Stimulated activated CD8-positive, alpha-beta memory T cell treated with anti-CD3 and anti-CD28 coated beads, Interleukin-15, amount 100 ng/mL, for 48 hours (primary cell): ENCODE measurements at regions not wholly inside any gene's neighbourhood (a gene's known extent, or its start where the extent isn't known, plus 50 kb on each side); places are given as distances from the start of the nearest gene placed in this dataset.

Experiments
- DNase-seq, 2 donors: peaks; one replicate each; pipeline ENCODE4 v3.0.0-alpha.2; 2020; ENCODE audit warnings: low read depth in 2 of 2

- no peak for DNase-seq
Measured at GRCh38 chr13:71087006-71087405, 780.0 kb downstream of the DACH1 start.

GRCh38 chr13:71082631-71083030, 784.4 kb downstream of the DACH1 start:
- no peak for DNase-seq

- DNase-seq: no peak
Measured at GRCh38 chr13:71079638-71080037, 787.4 kb downstream of the DACH1 start.

- no peak for DNase-seq
Measured at GRCh38 chr13:71068041-71068440, 799.0 kb downstream of the DACH1 start.

- no peak for DNase-seq
Measured at GRCh38 chr13:71067165-71067815, 799.7 kb downstream of the DACH1 start.

- no peak for DNase-seq
Measured at GRCh38 chr13:71056581-71056980, 810.4 kb downstream of the DACH1 start.

- DNase-seq: no peak
Measured at GRCh38 chr13:71055644-71056043, 811.4 kb downstream of the DACH1 start.

GRCh38 chr13:71055047-71055446, 812.0 kb downstream of the DACH1 start:
- no peak for DNase-seq

- DNase-seq: no peak
Measured at GRCh38 chr13:71054358-71054757, 812.6 kb downstream of the DACH1 start.

GRCh38 chr13:71051573-71051972, 815.4 kb downstream of the DACH1 start:
- DNase-seq: no peak

GRCh38 chr13:71046360-71047079, 820.5 kb downstream of the DACH1 start:
- no peak for DNase-seq

GRCh38 chr13:71045101-71045500, 821.9 kb downstream of the DACH1 start:
- no peak for DNase-seq

GRCh38 chr13:71039440-71039839, 827.6 kb downstream of the DACH1 start:
- no peak for DNase-seq

GRCh38 chr13:71034018-71034417, 833.0 kb downstream of the DACH1 start:
- no peak for DNase-seq

- DNase-seq: no peak
Measured at GRCh38 chr13:71033026-71033425, 834.0 kb downstream of the DACH1 start.

- no peak for DNase-seq
Measured at GRCh38 chr13:71030784-71031183, 836.2 kb downstream of the DACH1 start.

GRCh38 chr13:71028884-71029283, 838.1 kb downstream of the DACH1 start:
- DNase-seq: no peak

GRCh38 chr13:71021825-71022422, 845.1 kb downstream of the DACH1 start:
- no peak for DNase-seq

- DNase-seq: no peak
Measured at GRCh38 chr13:71018995-71019394, 848.0 kb downstream of the DACH1 start.

- no peak for DNase-seq
Measured at GRCh38 chr13:71018544-71018943, 848.5 kb downstream of the DACH1 start.

- DNase-seq: no peak
Measured at GRCh38 chr13:71017607-71018006, 849.4 kb downstream of the DACH1 start.

- DNase-seq: no peak
Measured at GRCh38 chr13:71015516-71015915, 851.5 kb downstream of the DACH1 start.

GRCh38 chr13:71015021-71015420, 852.0 kb downstream of the DACH1 start:
- DNase-seq: no peak
